Omental fat pad (tissue), 3 donors: ENCODE measurements at regions not wholly inside any gene's neighbourhood (a gene's known extent, or its start where the extent isn't known, plus 50 kb on each side); places are given as distances from the start of the nearest gene placed in this dataset.

Source experiments
- ATAC-seq: fragments of 150-250 bp; one replicate; pipeline ENCODE4 v1.9.1; 2016; ENCODE audit warnings: mild to moderate bottlenecking, moderate library complexity; ENCODE audit not compliant: low FRiP score
- DNase-seq: peaks from one replicate; pipeline ENCODE4 v3.0.0-alpha.2; 2019; ENCODE audit warnings: low spot score
- CTCF ChIP-seq, 3 donors: fragments of 450-650 bp; IDR thresholded peaks; one replicate each; pipeline ENCODE4 v1.5.1; 2016 to 2017; ENCODE audit warnings: antibody characterized with exemption in 3 of 3, mild to moderate bottlenecking in 3 of 3, moderate library complexity in 2 of 3

DNA sequence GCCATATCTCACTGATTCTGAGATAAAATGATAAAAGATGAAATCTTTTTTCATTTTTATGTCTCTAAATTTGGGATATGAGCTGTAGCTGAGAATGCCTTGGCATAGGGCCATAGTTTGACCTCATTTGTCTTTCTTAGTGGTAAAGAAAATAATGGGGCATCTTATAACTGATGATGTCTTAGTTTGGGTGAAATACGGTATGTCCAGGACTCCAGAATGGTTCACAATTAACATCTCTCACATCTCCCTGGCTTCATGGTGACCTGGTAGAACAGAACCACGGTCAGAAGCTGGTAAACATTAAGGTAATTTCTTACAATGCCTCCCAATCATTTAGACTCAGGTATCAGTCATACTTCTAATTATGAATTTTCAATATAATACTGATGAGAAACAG, 250.8 kb downstream of the MAT2B start:
- no peak for TF ChIP-seq CTCF (IDR thresholded peaks at IDR 0.05)
- DNase-seq (no peak), ATAC-seq (no peak)

- ATAC-seq (no peak), DNase-seq (no peak)
These were observed 251.9 kb downstream of the MAT2B start for GRCh38 chr5:163757344-163757743.

DNA sequence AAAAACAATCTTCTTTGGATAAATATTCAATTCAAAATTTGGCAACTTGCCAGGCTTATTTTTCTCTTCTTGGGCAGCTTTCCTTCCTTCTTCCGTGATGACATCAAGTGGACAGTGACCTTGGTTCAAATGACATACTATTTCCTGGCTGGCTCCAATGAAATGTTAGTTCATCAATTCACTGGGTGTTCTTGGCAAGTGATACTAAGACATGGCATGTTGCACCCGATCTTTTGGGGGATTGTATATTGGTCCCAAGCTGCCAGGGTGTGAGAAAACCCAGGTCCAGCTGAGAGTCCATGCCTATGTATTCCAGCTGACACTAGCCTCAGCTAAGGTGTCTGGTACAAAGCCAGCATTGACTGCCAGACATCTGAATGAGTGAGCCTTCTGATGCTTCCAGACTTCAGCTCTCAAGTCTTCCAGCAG, 252.9 kb downstream of the MAT2B start:
- ATAC-seq: no peak

More at GRCh38 chr5:163757344-163757743, 251.9 kb downstream of the MAT2B start:
- no peak for TF ChIP-seq CTCF (IDR thresholded peaks at IDR 0.05)

GRCh38 chr5:163759000-163759704, 253.7 kb downstream of the MAT2B start:
- ATAC-seq (no peak), DNase-seq (no peak)
- TF ChIP-seq CTCF (IDR thresholded peaks at IDR 0.05): no peak

More for the DNA sequence above, 252.9 kb downstream of the MAT2B start:
- DNase-seq: no peak
- TF ChIP-seq CTCF (IDR thresholded peaks at IDR 0.05): no peak

DNA sequence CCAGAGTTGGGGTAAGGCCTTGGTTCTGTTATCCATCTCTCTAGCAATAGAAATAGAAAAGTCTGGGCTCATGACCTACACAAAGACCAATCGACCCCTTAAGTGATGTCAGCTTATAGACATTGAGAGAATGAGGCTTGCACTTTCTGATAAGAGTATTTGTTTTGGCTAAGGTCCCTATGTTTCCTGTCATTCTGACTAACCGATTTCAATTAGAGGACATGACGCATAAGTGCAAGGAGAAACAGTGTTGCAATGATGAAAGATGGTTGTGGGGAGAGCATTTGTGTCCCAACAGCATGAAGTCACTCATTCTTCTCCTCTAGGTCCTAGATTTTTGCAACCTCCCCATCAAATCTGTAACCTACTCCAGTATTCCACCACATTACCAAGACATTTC, 255.1 kb downstream of the MAT2B start:
- DNase-seq: no peak
- no peak for ATAC-seq
- no peak for TF ChIP-seq CTCF (IDR thresholded peaks at IDR 0.05)

- ATAC-seq (no peak), DNase-seq (no peak)
- no peak for TF ChIP-seq CTCF (IDR thresholded peaks at IDR 0.05)
These were observed 261.7 kb downstream of the MAT2B start for GRCh38 chr5:163766936-163767670.

DNA sequence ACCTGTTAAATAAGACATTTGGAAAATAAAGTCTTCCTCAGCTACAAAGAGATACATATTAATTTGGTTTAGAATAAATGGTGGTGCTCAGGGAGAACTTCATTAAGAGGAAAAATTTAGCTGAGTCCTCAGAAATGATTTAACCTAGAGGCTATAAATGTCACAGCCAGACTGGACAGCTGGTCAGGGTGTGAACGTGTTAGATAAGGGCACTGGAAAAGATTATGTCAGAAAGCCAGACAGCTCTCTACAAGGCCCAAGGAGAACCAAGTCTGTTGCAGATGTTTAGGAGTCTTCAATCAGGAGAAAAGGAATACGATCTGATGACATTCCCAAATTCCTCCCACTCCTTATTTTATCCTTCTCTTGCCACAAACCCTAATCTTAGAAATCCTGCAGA, 265.2 kb downstream of the MAT2B start:
- ATAC-seq (no peak), DNase-seq (no peak)
- TF ChIP-seq CTCF (IDR thresholded peaks at IDR 0.05): no peak
